HepG2 (cell line): ENCODE measurements at regions not wholly inside any gene's neighbourhood (a gene's known extent, or its start where the extent isn't known, plus 50 kb on each side); places are given as distances from the start of the nearest gene placed in this dataset.

Source experiments
- ARID5B ChIP-seq: IDR thresholded peaks from 2 replicates; pipeline ENCODE4 v1.4.0; 2020; ENCODE audit warnings: mild to moderate bottlenecking, missing genetic modification reagents
- ATAD3A ChIP-seq: sonication (generic); formaldehyde crosslinking; IDR thresholded peaks from 2 replicates; pipeline ENCODE4 v1.4.0; 2020; ENCODE audit warnings: missing genetic modification reagents
- GATA4 ChIP-seq: sonication (generic); IDR thresholded peaks from 2 replicates; pipeline ENCODE4 v1.6.1; 2016; ENCODE audit warnings: antibody characterized with exemption, low read depth, borderline replicate concordance
- MAZ ChIP-seq, 2 experiments: sonication (generic) in 1 of 2; formaldehyde crosslinking in 1 of 2; IDR thresholded peaks; 2 replicates each; pipeline versions ENCODE4 v1.5.0 to v1.6.1; 2012 to 2020; ENCODE audit warnings: low read depth in 2 of 2, mild to moderate bottlenecking in 2 of 2, borderline replicate concordance in 1 of 2, improper control_type of control experiment in 1 of 2, low read length in 1 of 2, missing genetic modification reagents in 1 of 2, moderate library complexity in 1 of 2
- NKX3-1 ChIP-seq: sonication (generic); formaldehyde crosslinking; IDR thresholded peaks from 2 replicates; pipeline ENCODE4 v1.5.0; 2020; ENCODE audit warnings: missing genetic modification reagents
- NR2F2 ChIP-seq: IDR thresholded peaks from 2 replicates; pipeline ENCODE4 v1.6.1; 2012; ENCODE audit warnings: low read depth, inconsistent platforms, borderline replicate concordance
- ONECUT2 ChIP-seq: sonication (generic); formaldehyde crosslinking; IDR thresholded peaks from 2 replicates; pipeline ENCODE4 v1.4.0; 2020; ENCODE audit warnings: missing genetic modification reagents
- SUZ12 ChIP-seq: fragments of 150-350 bp; IDR thresholded peaks from 2 replicates; pipeline ENCODE4 v1.6.1; 2014; ENCODE audit warnings: low read depth, low read length
- SYNCRIP ChIP-seq: fragments of 200-400 bp; formaldehyde crosslinking; IDR thresholded peaks from 2 replicates; pipeline ENCODE4 v1.6.1; 2018; ENCODE audit warnings: mild to moderate bottlenecking, low read depth, low read length; ENCODE audit not compliant: insufficient read depth
- TRIM24 ChIP-seq: sonication (generic); formaldehyde crosslinking; IDR thresholded peaks from 2 replicates; pipeline ENCODE4 v1.8.0; 2022; ENCODE audit warnings: mild to moderate bottlenecking, missing genetic modification reagents
- ZNF407 ChIP-seq: sonication (generic); formaldehyde crosslinking; IDR thresholded peaks from one replicate; pipeline ENCODE4 v1.5.1; 2020; ENCODE audit warnings: mild to moderate bottlenecking, missing genetic modification reagents; ENCODE audit errors: not compliant biosample characterization
- ZNF468 ChIP-seq: sonication (generic); formaldehyde crosslinking; IDR thresholded peaks from 2 replicates; pipeline ENCODE4 v1.8.0; 2022; ENCODE audit warnings: mild to moderate bottlenecking, moderate library complexity, missing genetic modification reagents
- ZNF543 ChIP-seq: sonication (generic); formaldehyde crosslinking; IDR thresholded peaks from 2 replicates; pipeline ENCODE4 v1.4.0; 2020; ENCODE audit warnings: mild to moderate bottlenecking, missing genetic modification reagents
- ZNF674 ChIP-seq: sonication (generic); formaldehyde crosslinking; IDR thresholded peaks from 2 replicates; pipeline ENCODE4 v1.5.0; 2020; ENCODE audit warnings: low read depth, mild to moderate bottlenecking, missing genetic modification reagents
- ZNF768 ChIP-seq: sonication (generic); formaldehyde crosslinking; IDR thresholded peaks from 2 replicates; pipeline ENCODE4 v1.4.0; 2020; ENCODE audit warnings: missing genetic modification reagents
- ZNF780A ChIP-seq: sonication (generic); formaldehyde crosslinking; IDR thresholded peaks from 2 replicates; pipeline ENCODE4 v1.8.0; 2022; ENCODE audit warnings: mild to moderate bottlenecking, missing genetic modification reagents, moderate library complexity
- ZNF878 ChIP-seq: sonication (generic); formaldehyde crosslinking; IDR thresholded peaks from 2 replicates; pipeline ENCODE4 v1.8.1; 2023; ENCODE audit warnings: mild to moderate bottlenecking, missing genetic modification reagents, moderate library complexity
- TF ChIP-seq, protein P1 (sequence below): IDR thresholded peaks from 2 replicates; pipeline ENCODE4 v1.6.1; 2016; ENCODE audit warnings: missing compliant biosample characterization, missing genetic modification reagents, borderline replicate concordance

DNA sequence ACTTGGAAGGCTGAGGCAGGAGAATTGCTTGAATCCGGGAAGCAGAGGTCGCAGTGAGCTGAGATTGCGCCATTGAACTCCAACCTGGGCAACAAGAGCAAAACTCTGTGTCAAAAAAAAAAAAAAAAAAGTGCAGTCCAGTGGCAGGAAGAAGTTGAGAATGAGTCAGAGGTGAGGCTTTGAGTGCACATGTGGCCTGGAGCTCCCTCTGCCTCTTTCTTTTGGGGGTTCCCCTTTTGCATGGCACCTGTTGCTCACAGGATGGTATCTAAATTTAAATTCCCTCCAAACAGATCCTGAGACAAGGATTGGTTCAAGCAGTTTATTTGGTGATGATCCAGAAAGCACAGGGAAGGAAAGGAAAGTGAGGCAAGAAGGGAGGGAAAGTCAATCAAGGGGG is 151.4 kb upstream of the STX18 start (continued):
- TF ChIP-seq ARID5B (CRISPR knock-in tag) (peak; percentile 46; the same call in 1 of the 2 replicates), ZNF780A (no peak), ZNF674 (CRISPR knock-in tag) (no peak), ZNF768 (CRISPR knock-in tag) (no peak), ATAD3A (CRISPR knock-in tag) (no peak), NR2F2 (no peak), MAZ (IDR thresholded peaks at IDR 0.05; ENCODE audit: borderline replicate concordance, low read depth, low read length) (no peak), MAZ (CRISPR knock-in tag; IDR thresholded peaks at IDR 0.05; ENCODE audit: low read depth) (no peak), ZNF468 (CRISPR knock-in tag) (no peak), ZNF543 (CRISPR knock-in tag) (no peak), ONECUT2 (CRISPR knock-in tag) (no peak), SYNCRIP (no peak), ZNF407 (peak; percentile 42), GATA4 (no peak), ZNF878 (CRISPR knock-in tag) (no peak), SUZ12 (no peak), TRIM24 (CRISPR knock-in tag) (no peak), NKX3-1 (CRISPR knock-in tag) (no peak)
- TF ChIP-seq, protein P1, sequence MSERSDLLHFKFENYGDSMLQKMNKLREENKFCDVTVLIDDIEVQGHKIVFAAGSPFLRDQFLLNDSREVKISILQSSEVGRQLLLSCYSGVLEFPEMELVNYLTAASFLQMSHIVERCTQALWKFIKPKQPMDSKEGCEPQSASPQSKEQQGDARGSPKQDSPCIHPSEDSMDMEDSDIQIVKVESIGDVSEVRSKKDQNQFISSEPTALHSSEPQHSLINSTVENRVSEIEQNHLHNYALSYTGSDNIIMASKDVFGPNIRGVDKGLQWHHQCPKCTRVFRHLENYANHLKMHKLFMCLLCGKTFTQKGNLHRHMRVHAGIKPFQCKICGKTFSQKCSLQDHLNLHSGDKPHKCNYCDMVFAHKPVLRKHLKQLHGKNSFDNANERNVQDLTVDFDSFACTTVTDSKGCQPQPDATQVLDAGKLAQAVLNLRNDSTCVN (CRISPR knock-in tag) = no peak
